GM10248 (cell line): ENCODE measurements at regions not wholly inside any gene's neighbourhood (a gene's known extent, or its start where the extent isn't known, plus 50 kb on each side); places are given as distances from the start of the nearest gene placed in this dataset.

Experiments used
- CTCF ChIA-PET: fragments of 300-600 bp; sonication (Branson Sonifier 250); formaldehyde crosslinking; extraction: SDS; loops from one replicate; lab custom pipeline; 2021; ENCODE audit warnings: antibody characterized with exemption; lab: Yijun Ruan, JAX
- POLR2A ChIA-PET: fragments of 350-650 bp; sonication (Branson Sonifier 250); formaldehyde crosslinking; extraction: SDS; loops from one replicate; lab custom pipeline; 2020; ENCODE audit warnings: antibody characterized with exemption; lab: Yijun Ruan, JAX
- DNase-seq: peaks from one replicate; pipeline ENCODE4 v3.0.0; 2012; ENCODE audit errors: extremely low spot score
- CTCF ChIP-seq: IDR thresholded peaks from 2 replicates; pipeline ENCODE4 v1.5.1; 2012; ENCODE audit warnings: mild to moderate bottlenecking, low read depth; ENCODE audit errors: extremely low read depth, missing control alignments, control extremely low read depth

- DNase-seq, result no peak
- POLR2A ChIA-PET, result no interaction called here
- no peak for TF ChIP-seq CTCF
- CTCF ChIA-PET, result no interaction called here
Observed at GRCh38 chr12:24049101-24049500, 99.6 kb upstream of the SOX5 start.

DNA sequence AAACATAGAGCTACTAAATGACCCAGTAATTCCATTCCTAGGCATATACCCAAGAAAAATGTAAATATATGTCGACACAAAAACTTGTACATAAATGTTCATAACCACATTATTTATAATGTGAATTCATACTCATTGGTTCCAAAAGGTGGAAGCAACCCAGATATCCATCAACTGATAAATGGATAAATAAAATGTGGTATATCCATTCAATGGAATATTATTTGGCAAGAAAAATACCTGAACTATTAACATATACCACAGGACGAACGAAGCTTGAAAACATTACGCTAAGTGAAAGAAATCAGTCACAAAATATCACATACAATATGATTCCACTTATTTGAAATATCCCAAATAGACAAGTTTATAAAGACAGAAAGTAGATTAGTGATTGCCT is 99.0 kb upstream of the SOX5 start:
- no peak for TF ChIP-seq CTCF
- ChIA-PET POLR2A (no interaction called here), CTCF (no interaction called here)
- DNase-seq, result no peak

- TF ChIP-seq CTCF, result no peak
- POLR2A ChIA-PET, result no interaction called here
- CTCF ChIA-PET, result no interaction called here
- no peak for DNase-seq
Observed at GRCh38 chr12:24047326-24047725, 97.9 kb upstream of the SOX5 start.

DNA sequence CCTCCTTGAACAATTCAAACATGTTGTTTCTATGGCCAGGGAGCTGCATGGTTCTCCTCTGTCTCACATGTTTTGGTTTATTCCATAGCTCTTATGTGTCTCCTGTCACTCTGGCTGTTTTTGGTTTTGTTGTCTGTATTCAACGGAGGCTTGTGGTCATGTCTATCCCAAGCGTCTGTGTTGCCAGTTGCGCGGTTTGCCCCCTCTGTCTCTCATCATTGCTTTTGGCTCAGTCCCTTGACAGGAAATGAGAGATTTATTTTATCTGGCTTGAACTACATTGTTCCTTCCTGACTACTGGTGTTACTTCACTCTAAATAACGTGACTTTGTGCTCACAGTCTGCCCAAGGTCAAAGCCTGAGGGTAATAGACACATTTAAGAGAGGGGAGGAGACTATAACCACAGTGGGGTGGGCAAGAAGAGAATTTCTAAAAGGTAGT is 96.4 kb upstream of the SOX5 start:
- POLR2A ChIA-PET, result no interaction called here
- DNase-seq, result no peak
- CTCF ChIA-PET, result no interaction called here
- TF ChIP-seq CTCF, result no peak

DNA sequence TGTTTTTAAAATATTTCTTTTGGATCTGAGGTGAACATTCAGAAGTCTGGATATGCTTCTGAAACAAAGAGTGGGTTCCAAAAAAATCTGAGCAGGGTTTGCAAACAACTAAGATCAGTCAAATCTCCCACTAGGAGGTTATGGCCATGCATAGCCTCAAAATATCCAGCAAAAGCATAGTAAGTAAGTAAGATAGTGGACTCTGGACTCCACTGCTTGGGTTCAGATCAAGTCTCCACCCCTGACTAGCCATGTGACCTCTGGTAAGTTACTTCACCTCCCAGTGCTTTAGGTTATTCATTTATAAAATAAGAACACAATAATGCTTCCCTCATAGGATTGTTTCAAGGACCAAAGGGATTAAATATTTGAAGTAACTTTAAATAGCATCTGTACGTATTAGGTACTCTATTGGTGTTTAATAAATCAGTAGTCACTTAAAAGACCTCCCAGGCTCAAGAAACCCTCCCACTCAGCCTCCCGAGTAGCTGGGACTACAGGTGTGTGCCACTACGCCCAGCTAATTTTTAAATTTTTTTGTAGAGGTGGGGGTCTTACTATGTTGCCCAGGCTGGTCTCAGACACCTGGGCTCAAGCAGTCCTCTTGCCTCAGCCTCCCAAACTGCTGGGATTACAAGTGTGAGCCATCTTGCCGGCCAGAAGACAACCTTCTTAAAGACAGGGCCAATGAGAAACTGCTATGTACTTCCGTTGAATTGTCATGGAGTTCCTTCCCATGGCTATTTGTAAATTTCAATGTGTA is 95.7 kb upstream of the SOX5 start:
- ChIA-PET POLR2A (no interaction called here), CTCF (no interaction called here)
- no peak for TF ChIP-seq CTCF
- no peak for DNase-seq

GRCh38 chr12:24042651-24043050 is 93.2 kb upstream of the SOX5 start:
- no peak for DNase-seq
- TF ChIP-seq CTCF, result no peak
- POLR2A ChIA-PET, result no interaction called here
- CTCF ChIA-PET, result no interaction called here
